ENCODE measurements at regions not wholly inside any gene's neighbourhood (a gene's known extent, or its start where the extent isn't known, plus 50 kb on each side); places are given as distances from the start of the nearest gene placed in this dataset.
"Not testable (repeated sequence)": the region's sequence is repeated elsewhere in the genome, so short reads cannot be mapped to it uniquely, and the experiment has no call there.

- no peak for DNase-seq (ENCODE audit: low spot score)
Measured at GRCh38 chr13:86425170-86425815, 626.1 kb upstream of the SLITRK6 start.

DNA sequence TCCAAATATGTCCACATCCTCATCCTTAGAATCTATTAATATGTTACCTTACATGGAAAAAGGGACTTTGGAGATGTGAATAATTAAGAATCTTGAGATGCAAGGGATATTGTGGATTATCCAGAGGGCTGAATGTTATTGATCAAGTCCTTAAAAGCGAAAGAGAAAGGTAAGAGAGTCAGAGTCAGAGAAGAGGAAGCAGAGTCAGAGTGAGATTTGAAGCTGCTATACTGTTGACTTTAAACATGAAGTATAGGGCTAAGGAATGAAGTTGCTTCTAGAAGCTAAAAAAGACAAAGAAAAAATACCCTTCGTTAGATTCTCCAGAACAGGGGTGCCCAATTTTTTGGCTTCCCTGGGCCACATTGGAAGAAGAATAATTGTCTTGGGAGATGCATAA lies 627.2 kb upstream of the SLITRK6 start:
- DNase-seq (ENCODE audit: low spot score): no peak

- no peak for DNase-seq (ENCODE audit: low spot score)
Measured at GRCh38 chr13:86429756-86430155, 630.5 kb upstream of the SLITRK6 start.

DNA sequence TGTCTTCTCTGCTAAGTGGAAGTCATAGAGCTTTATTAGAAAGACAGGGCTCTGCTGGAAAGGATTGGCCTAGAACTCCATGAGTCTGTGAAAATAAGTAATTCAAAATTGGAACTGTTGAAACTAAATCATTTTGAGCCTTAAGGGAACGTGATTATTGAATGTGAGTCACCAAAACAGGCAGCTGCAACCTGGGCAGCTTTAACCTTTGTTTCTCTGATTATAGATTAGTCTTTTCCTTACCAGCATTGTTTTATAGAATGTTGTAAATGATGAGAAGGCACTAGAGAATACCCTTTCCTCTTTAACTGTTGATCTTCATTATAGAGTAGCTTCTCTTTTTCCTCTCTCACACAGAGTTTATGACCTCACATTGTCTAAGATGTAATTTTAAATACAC lies 638.8 kb upstream of the SLITRK6 start:
- DNase-seq (ENCODE audit: low spot score): no peak

DNA sequence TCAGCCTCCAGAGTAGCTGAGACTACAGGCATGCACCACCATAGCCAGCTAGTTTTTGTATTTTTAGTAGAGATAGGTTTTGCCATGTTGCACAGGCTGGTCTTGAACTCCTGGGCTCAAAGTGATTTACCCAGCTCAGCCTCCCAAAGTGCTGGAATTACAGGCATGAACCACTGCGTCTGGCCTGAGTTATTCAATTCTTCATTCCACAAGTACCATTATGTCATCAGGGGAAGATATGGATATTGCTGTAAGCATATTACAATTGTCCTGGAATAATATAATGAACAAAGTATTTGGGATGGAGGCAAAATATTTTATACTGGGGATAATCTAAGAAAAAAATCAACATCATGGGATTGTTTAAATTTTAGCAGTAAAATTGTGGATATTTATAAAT lies 646.0 kb upstream of the SLITRK6 start:
- no peak for DNase-seq (ENCODE audit: low spot score)

DNA sequence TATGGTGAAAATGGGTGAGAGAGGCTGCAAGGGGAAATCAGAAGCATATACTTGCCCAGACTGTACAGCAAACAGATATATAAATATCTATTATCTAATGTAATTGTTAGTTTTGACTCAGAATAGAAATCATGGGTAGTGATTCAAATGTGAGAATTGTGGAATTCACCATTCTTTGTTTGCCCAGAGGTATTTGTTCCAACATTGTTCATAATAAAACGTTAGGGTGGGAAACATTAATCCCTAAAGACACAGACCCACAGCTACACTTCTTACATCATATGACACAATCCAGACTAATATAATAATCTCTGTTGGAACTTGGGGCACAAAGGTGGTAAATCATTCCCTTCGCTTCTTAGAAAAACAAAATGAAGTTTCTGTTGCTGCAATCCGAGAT lies 646.5 kb upstream of the SLITRK6 start:
- no peak for DNase-seq (ENCODE audit: low spot score)

DNA sequence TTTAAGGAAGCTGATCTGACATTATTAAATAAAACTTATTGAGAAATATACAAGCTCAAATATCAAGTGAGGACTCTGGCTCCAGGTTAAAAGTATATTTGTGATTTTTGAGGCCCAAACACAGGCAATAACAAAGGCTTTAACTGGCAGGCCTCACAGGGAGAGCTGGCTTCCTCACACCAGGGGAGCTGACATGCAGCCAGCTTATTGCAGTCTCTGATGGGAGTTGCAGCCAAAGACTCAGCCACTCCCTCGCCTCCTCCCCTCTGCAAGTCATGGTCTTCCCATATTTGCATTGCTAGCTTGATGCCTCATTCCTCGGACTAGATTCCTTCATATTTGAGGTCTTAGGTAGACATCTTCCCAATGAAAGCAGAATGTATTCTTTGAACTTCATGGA lies 647.1 kb upstream of the SLITRK6 start:
- DNase-seq (ENCODE audit: low spot score): no peak

- DNase-seq (ENCODE audit: low spot score): no peak
Measured at GRCh38 chr13:86447479-86447878, 648.3 kb upstream of the SLITRK6 start.

- no peak for DNase-seq (ENCODE audit: low spot score)
Measured at GRCh38 chr13:86462011-86462410, 662.8 kb upstream of the SLITRK6 start.

DNA sequence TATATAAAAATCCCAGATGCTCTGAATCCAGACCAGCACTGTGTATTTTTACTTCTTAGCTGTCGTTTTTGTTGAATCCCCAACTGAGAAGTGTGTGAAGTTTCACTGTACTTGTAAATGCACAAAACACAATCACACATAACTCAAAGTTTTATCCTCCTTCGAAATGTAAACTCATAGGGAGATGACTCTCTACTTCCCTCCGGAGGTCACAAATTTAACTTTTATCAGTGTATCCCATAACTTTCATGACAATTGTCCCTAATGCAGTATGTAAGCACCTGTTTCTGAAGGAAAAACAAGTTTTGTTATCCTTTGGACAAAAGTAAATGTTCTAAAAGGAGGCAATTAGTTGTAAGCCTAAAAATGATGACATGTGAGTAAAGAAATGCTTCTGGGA lies 665.0 kb upstream of the SLITRK6 start:
- no peak for DNase-seq (ENCODE audit: low spot score)

GRCh38 chr13:86474971-86475370 lies 675.8 kb upstream of the SLITRK6 start:
- DNase-seq (ENCODE audit: low spot score): no peak

- no peak for DNase-seq (ENCODE audit: low spot score)
Measured at GRCh38 chr13:86476656-86477055, 677.4 kb upstream of the SLITRK6 start.

GRCh38 chr13:86486582-86486981 lies 687.4 kb upstream of the SLITRK6 start:
- DNase-seq (ENCODE audit: low spot score): no peak

- no peak for DNase-seq (ENCODE audit: low spot score)
Measured at GRCh38 chr13:86491121-86491520, 691.9 kb upstream of the SLITRK6 start.

GRCh38 chr13:86501931-86502330 lies 702.7 kb upstream of the SLITRK6 start:
- DNase-seq (ENCODE audit: low spot score): not testable (repeated sequence)

- DNase-seq (ENCODE audit: low spot score): no peak
Measured at GRCh38 chr13:86510792-86511191, 711.6 kb upstream of the SLITRK6 start.

DNA sequence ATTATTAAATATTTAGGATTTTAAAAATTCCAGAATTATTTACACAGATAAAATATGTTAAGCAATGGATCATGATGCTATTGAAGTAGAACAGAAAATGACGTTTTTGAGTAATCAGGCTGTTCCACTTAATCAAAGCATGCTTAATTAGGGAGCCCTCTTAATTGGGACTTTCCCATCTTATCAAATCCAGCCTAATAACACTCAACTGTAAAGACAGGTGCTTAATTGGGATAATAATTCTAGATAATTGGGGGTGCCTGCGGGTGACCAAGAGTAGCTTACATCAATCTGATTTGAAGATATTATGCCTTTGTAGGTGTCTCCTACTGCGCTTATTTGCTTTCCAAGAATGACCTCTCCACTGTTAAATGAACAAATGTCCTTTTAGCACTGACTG lies 742.2 kb upstream of the SLITRK6 start:
- no peak for DNase-seq (ENCODE audit: low spot score)

DNA sequence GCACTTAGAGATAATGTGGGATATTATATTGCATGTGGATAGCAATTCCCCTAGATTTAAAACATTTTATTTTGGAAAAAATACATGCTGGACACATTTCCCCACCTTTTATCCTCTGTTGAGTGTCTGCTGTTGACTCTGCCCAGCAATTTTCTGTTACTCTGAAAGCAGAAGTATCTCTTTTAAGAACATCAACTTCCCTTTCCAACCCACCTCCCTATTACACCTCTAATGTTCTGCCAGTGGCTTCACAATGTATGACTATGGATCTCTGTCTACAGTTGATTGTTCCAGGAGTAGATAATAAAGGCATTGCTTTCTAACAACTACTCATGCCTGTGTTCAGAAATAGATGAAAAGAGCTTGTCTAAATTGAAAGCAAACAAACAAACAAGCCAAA lies 754.8 kb upstream of the SLITRK6 start:
- DNase-seq (ENCODE audit: low spot score): no peak

- no peak for DNase-seq (ENCODE audit: low spot score)
Measured at GRCh38 chr13:86559901-86560300, 760.7 kb upstream of the SLITRK6 start.

DNA sequence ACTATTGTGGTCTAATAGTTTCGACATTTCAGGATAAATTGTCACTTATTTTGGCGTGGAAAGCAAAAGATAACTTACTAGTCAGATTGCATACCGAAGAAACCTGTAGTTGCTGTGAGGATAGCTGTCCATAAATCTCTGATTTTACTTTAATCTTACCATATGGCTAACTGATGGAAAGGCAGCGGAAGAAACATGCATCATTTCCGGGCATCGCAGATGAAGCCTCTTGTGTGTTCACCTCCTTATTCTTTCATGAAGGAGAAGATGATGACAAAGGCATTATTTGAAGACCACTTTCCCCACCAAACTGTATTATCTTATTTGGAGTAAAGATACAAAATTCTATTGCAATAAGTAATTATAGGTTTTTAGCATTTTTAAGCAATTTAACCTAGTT lies 763.6 kb upstream of the SLITRK6 start:
- no peak for DNase-seq (ENCODE audit: low spot score)

GRCh38 chr13:86563308-86563707 lies 764.1 kb upstream of the SLITRK6 start:
- no peak for DNase-seq (ENCODE audit: low spot score)

DNA sequence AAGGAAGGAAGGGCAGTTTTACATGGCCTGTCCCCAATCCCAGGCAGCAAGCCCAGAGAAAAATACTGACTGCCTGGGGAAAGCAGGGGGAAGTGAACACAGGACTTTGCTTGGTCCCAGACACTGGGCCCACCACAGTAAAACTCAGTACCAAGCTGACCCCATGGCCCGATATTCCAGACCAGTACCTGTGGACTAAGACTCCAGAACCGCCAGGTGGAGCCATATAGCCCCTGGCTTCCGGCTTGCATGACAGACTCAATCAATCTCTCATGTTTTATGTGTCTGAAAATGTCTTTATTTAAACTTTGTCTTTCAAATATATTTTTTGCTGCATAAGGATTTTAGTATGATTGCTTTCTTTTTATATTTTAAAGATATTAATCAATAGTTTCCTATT lies 767.9 kb upstream of the SLITRK6 start:
- no peak for DNase-seq (ENCODE audit: low spot score)

DNA sequence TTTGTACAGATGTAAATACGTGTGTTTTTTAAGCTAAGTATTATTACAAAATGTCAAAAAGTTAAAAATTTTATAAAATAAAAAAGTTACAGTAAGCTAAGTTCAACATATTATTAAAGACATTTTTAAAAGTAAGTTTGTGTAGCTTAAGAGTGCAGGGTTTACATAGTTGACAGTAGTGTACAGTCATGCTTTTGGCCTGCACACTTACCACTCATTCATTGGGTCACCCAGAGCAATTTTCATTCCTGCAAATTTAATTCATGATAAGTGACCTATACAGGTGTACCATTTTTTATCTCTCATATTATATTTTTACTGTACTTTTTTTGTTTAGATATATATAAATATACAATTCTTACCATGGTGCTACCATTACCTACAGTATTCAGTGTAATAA lies 769.9 kb upstream of the SLITRK6 start:
- DNase-seq (ENCODE audit: low spot score): no peak

DNA sequence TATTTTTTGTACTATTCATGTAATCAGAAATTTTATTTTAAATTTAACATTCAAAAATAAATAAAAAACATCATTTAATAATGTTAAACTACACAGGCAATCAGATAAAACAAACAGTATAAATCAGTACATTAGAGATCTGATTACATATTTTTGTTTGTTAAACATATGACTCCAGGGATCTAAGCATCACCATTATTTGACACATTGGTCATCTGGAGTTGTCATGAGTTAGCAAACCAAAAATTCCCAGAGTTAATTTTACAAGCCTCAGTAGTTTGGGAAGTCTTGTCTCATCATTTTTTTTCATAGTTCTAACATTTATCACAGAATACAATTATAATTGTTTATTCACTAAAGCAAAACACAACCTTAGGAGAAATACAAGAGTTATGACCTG lies 770.8 kb upstream of the SLITRK6 start:
- DNase-seq (ENCODE audit: low spot score): no peak

DNA sequence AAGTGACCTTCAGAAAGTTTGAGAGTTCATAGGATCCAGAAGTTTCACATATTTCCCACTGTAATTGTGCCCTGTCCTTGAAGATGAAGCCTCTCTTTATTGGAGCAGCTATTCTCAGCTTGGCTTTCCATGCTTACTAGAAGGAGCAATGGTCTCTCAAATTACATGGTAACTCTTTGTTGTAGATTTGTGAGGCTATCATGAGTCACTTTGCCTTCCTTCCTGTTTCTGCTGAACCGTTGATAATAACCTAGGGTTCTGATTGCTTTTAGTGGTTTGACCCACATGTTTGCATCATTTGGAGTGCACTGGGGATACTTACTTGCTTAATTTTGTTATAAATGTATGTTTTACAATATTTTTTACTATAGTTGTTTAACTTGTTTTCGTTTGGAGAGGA lies 772.9 kb upstream of the SLITRK6 start:
- no peak for DNase-seq (ENCODE audit: low spot score)

Data from HuH-7 (cell line).